Naive thymus-derived CD4-positive, alpha-beta T cell (primary cell): ENCODE measurements at regions not wholly inside any gene's neighbourhood (a gene's known extent, or its start where the extent isn't known, plus 50 kb on each side); places are given as distances from the start of the nearest gene placed in this dataset.

Experiments
- ATAC-seq: fragments of 150-1000 bp; cut with Tn5 transposase; 2 replicates; pipeline ENCODE4 v1.10.0; 2021; ENCODE audit warnings: mild to moderate bottlenecking, moderate library complexity
- CTCF ChIA-PET: fragments of 350-600 bp; sonication (Branson Sonifier 250); formaldehyde crosslinking; loops from one replicate; lab custom pipeline; 2021; ENCODE audit warnings: antibody characterized with exemption; lab: Charles Lee
- POLR2A ChIA-PET: fragments of 350-600 bp; sonication (Branson Sonifier 250); formaldehyde crosslinking; loops from one replicate; lab custom pipeline; 2021; ENCODE audit warnings: antibody characterized with exemption, inconsistent platforms; lab: Charles Lee
- DNase-seq, 9 donors: peaks; one replicate each; pipeline versions ENCODE4 v3.0.0 to v3.0.0-alpha.2; 2020 to 2022; ENCODE audit warnings: mixed read lengths in 1 of 9
- H3K27ac ChIP-seq: one replicate; pipeline ENCODE4 v1.7.0; 2013; ENCODE audit warnings: mild to moderate bottlenecking, low read depth, low read length, moderate library complexity
- H3K27me3 ChIP-seq, 2 donors: one replicate each; pipeline ENCODE4 v1.7.0; 2013; ENCODE audit warnings: low read length in 2 of 2, mild to moderate bottlenecking in 2 of 2, moderate library complexity in 2 of 2; ENCODE audit not compliant: control insufficient read depth in 2 of 2, insufficient read depth in 2 of 2
- H3K36me3 ChIP-seq, 3 experiments: 1 replicate in 2 of 3; 2 replicates in 1 of 3; pipeline ENCODE4 v1.7.0; 2013; ENCODE audit warnings: low read length in 3 of 3, mild to moderate bottlenecking in 3 of 3, moderate library complexity in 1 of 3; ENCODE audit not compliant: insufficient read depth in 3 of 3, control insufficient read depth in 2 of 3
- H3K4me1 ChIP-seq, 2 donors: one replicate each; pipeline ENCODE4 v1.7.0; 2013; ENCODE audit warnings: low read length in 2 of 2, mild to moderate bottlenecking in 2 of 2, moderate library complexity in 1 of 2; ENCODE audit not compliant: control insufficient read depth in 2 of 2, insufficient read depth in 2 of 2
- H3K4me3 ChIP-seq: 2 replicates; pipeline ENCODE4 v1.7.0; 2013; ENCODE audit warnings: mild to moderate bottlenecking, low read length
- H3K9me3 ChIP-seq, 3 experiments: 1 replicate in 2 of 3; 2 replicates in 1 of 3; pipeline ENCODE4 v1.7.0; 2013; ENCODE audit warnings: low read length in 3 of 3; ENCODE audit not compliant: control insufficient read depth in 2 of 3
- H3K27ac Mint-ChIP-seq, 9 donors: one replicate each; pipeline ENCODE4 v1.8.0; 2020 to 2022; ENCODE audit warnings: mixed read lengths in 9 of 9, mild to moderate bottlenecking in 8 of 9, moderate library complexity in 5 of 9, inconsistent platforms in 2 of 9
- H3K27me3 Mint-ChIP-seq, 5 donors: one replicate each; pipeline ENCODE4 v1.8.0; 2021 to 2022; ENCODE audit warnings: mixed read lengths in 5 of 5, mild to moderate bottlenecking in 1 of 5
- H3K36me3 Mint-ChIP-seq, 5 donors: one replicate each; pipeline ENCODE4 v1.8.0; 2020 to 2022; ENCODE audit warnings: mixed read lengths in 5 of 5, mild to moderate bottlenecking in 3 of 5, inconsistent platforms in 1 of 5
- H3K4me1 Mint-ChIP-seq, 7 donors: one replicate each; pipeline ENCODE4 v1.8.0; 2020 to 2022; ENCODE audit warnings: mixed read lengths in 7 of 7, mild to moderate bottlenecking in 3 of 7, inconsistent platforms in 1 of 7
- H3K4me3 Mint-ChIP-seq, 10 donors: one replicate each; pipeline ENCODE4 v1.8.0; 2020 to 2022; ENCODE audit warnings: mild to moderate bottlenecking in 10 of 10, mixed read lengths in 10 of 10, moderate library complexity in 6 of 10, inconsistent platforms in 2 of 10
- H3K9me3 Mint-ChIP-seq, 11 donors: one replicate each; pipeline ENCODE4 v1.8.0; 2020 to 2022; ENCODE audit warnings: mixed read lengths in 11 of 11, mild to moderate bottlenecking in 4 of 11, inconsistent platforms in 1 of 11, moderate library complexity in 1 of 11
- intact Hi-C, 2 donors: fragments of 100-400 bp; cut with micrococcal nuclease; formaldehyde crosslinking; loops; one replicate each; pipeline ENCODE4 v1.15.1; 2023

- Mint-ChIP-seq H3K4me3 (no peak overlapping the region), H3K4me1 (no peaks in the 10 kb centered on the region), H3K27me3 (peaks cover 0 to 20% (median 10%) of the 10 kb centered on the region in 5 donors), H3K27ac (no peak overlapping the region), H3K9me3 (peaks cover 0 to 8% (median 0%) of the 10 kb centered on the region in 11 donors), H3K36me3 (no peaks in the 10 kb centered on the region)
- H3K4me1 ChIP-seq: no peaks in the 10 kb centered on the region
- H3K27me3 ChIP-seq: no peaks in the 10 kb centered on the region
- no peak overlapping the region for H3K4me3 ChIP-seq
- ChIA-PET POLR2A (no interaction called here), CTCF (no interaction called here)
- intact Hi-C loops: no loop called here
- DNase-seq (no peak), ATAC-seq (no peak)
- H3K27ac ChIP-seq: no peak overlapping the region
- no peaks in the 10 kb centered on the region for H3K9me3 ChIP-seq
- no peaks in the 10 kb centered on the region for H3K36me3 ChIP-seq
These were observed 240.9 kb upstream of the CADM1 start for GRCh38 chr11:115745066-115745465.

- H3K27ac Mint-ChIP-seq: no peak overlapping the region
- no peaks in the 10 kb centered on the region for H3K27me3 ChIP-seq
- H3K27me3 Mint-ChIP-seq: peaks cover 0 to 12% (median 3%) of the 10 kb centered on the region in 5 donors
- H3K27ac ChIP-seq: no peak overlapping the region
- H3K36me3 ChIP-seq: no peaks in the 10 kb centered on the region
- POLR2A ChIA-PET: no interaction called here
- intact Hi-C loops: no loop called here
- H3K4me3 ChIP-seq: no peak overlapping the region
- no peaks in the 10 kb centered on the region for H3K4me1 Mint-ChIP-seq
- H3K9me3 ChIP-seq: no peaks in the 10 kb centered on the region
- H3K4me3 Mint-ChIP-seq: no peak overlapping the region
- ATAC-seq: no peak
- DNase-seq: no peak
- no peaks in the 10 kb centered on the region for H3K4me1 ChIP-seq
- CTCF ChIA-PET: no interaction called here
- no peaks in the 10 kb centered on the region for H3K36me3 Mint-ChIP-seq
- H3K9me3 Mint-ChIP-seq: peaks cover 0 to 6% (median 0%) of the 10 kb centered on the region in 11 donors
These were observed 239.5 kb upstream of the CADM1 start for GRCh38 chr11:115743719-115744118.

GRCh38 chr11:115741376-115742107, 237.3 kb upstream of the CADM1 start:
- Mint-ChIP-seq H3K27me3 (peaks cover 0 to 12% (median 3%) of the 10 kb centered on the region in 5 donors), H3K4me1 (no peaks in the 10 kb centered on the region), H3K9me3 (peaks cover 0 to 5% (median 2%) of the 10 kb centered on the region in 11 donors), H3K27ac (no peak overlapping the region), H3K4me3 (no peak overlapping the region), H3K36me3 (no peaks in the 10 kb centered on the region)
- DNase-seq (no peak), ATAC-seq (no peak)
- CTCF ChIA-PET: no interaction called here
- Histone ChIP-seq H3K4me3 (no peak overlapping the region), H3K4me1 (no peaks in the 10 kb centered on the region), H3K9me3 (no peaks in the 10 kb centered on the region), H3K27me3 (no peaks in the 10 kb centered on the region), H3K27ac (no peak overlapping the region), H3K36me3 (no peaks in the 10 kb centered on the region)
- POLR2A ChIA-PET: no interaction called here
- intact Hi-C loops: no loop called here

- Mint-ChIP-seq H3K9me3 (peaks cover 0 to 5% (median 0%) of the 10 kb centered on the region in 11 donors), H3K27me3 (peaks cover 0 to 12% (median 3%) of the 10 kb centered on the region in 5 donors), H3K27ac (no peak overlapping the region), H3K36me3 (no peaks in the 10 kb centered on the region), H3K4me3 (no peak overlapping the region), H3K4me1 (no peaks in the 10 kb centered on the region)
- Histone ChIP-seq H3K4me1 (no peaks in the 10 kb centered on the region), H3K9me3 (no peaks in the 10 kb centered on the region), H3K27me3 (no peaks in the 10 kb centered on the region), H3K4me3 (no peak overlapping the region), H3K36me3 (no peaks in the 10 kb centered on the region), H3K27ac (no peak overlapping the region)
- ChIA-PET CTCF (no interaction called here), POLR2A (no interaction called here)
- no peak for ATAC-seq
- intact Hi-C loops: no loop called here
- DNase-seq: no peak
These were observed 236.1 kb upstream of the CADM1 start for GRCh38 chr11:115740324-115740723.

- Mint-ChIP-seq H3K27me3 (peaks cover 0 to 12% (median 3%) of the 10 kb centered on the region in 5 donors), H3K4me1 (no peaks in the 10 kb centered on the region), H3K27ac (no peak overlapping the region), H3K36me3 (no peaks in the 10 kb centered on the region), H3K9me3 (peaks cover 0 to 5% (median 0%) of the 10 kb centered on the region in 11 donors), H3K4me3 (no peak overlapping the region)
- H3K36me3 ChIP-seq: no peaks in the 10 kb centered on the region
- no peak overlapping the region for H3K27ac ChIP-seq
- DNase-seq (no peak), ATAC-seq (no peak)
- no peak overlapping the region for H3K4me3 ChIP-seq
- CTCF ChIA-PET: no interaction called here
- no peaks in the 10 kb centered on the region for H3K4me1 ChIP-seq
- H3K27me3 ChIP-seq: no peaks in the 10 kb centered on the region
- H3K9me3 ChIP-seq: no peaks in the 10 kb centered on the region
- POLR2A ChIA-PET: no interaction called here
- intact Hi-C loops: no loop called here
These were observed 235.7 kb upstream of the CADM1 start for GRCh38 chr11:115739878-115740277.

GRCh38 chr11:115739146-115739545, 234.9 kb upstream of the CADM1 start:
- Mint-ChIP-seq H3K36me3 (no peaks in the 10 kb centered on the region), H3K4me3 (no peak overlapping the region), H3K27ac (no peak overlapping the region), H3K27me3 (peaks cover 0 to 10% (median 3%) of the 10 kb centered on the region in 5 donors), H3K4me1 (no peaks in the 10 kb centered on the region), H3K9me3 (peaks cover 0 to 5% (median 0%) of the 10 kb centered on the region in 11 donors)
- ChIA-PET CTCF (no interaction called here), POLR2A (no interaction called here)
- intact Hi-C loops: no loop called here
- Histone ChIP-seq H3K9me3 (no peaks in the 10 kb centered on the region), H3K27me3 (no peaks in the 10 kb centered on the region), H3K27ac (no peak overlapping the region), H3K4me3 (no peak overlapping the region), H3K36me3 (no peaks in the 10 kb centered on the region), H3K4me1 (no peaks in the 10 kb centered on the region)
- ATAC-seq: no peak
- DNase-seq: no peak

GRCh38 chr11:115737875-115738274, 233.7 kb upstream of the CADM1 start:
- Histone ChIP-seq H3K27ac (no peak overlapping the region), H3K4me1 (no peaks in the 10 kb centered on the region), H3K27me3 (no peaks in the 10 kb centered on the region), H3K36me3 (no peaks in the 10 kb centered on the region), H3K9me3 (no peaks in the 10 kb centered on the region), H3K4me3 (no peak overlapping the region)
- ChIA-PET POLR2A (no interaction called here), CTCF (no interaction called here)
- Mint-ChIP-seq H3K9me3 (peaks cover 0 to 7% (median 0%) of the 10 kb centered on the region in 11 donors), H3K27ac (no peak overlapping the region), H3K27me3 (peaks cover 0 to 4% (median 2%) of the 10 kb centered on the region in 5 donors), H3K4me1 (no peaks in the 10 kb centered on the region), H3K36me3 (no peaks in the 10 kb centered on the region), H3K4me3 (no peak overlapping the region)
- intact Hi-C loops: no loop called here
- no peak for ATAC-seq
- DNase-seq: no peak
